NCI-H345 (cell line): ENCODE measurements at regions not wholly inside any gene's neighbourhood (a gene's known extent, or its start where the extent isn't known, plus 50 kb on each side); places are given as distances from the start of the nearest gene placed in this dataset.

Source experiments
- DNase-seq: peaks from one replicate; lab custom pipeline; 2025; lab: John Stamatoyannopoulos, UW

- no peak for DNase-seq
Observed at GRCh38 chr6:43917878-43918382, 147.9 kb downstream of the VEGFA start.

- DNase-seq: no peak
Observed at GRCh38 chr6:43916924-43917877, 147.2 kb downstream of the VEGFA start.

GRCh38 chr6:43915986-43916923, 146.2 kb downstream of the VEGFA start:
- no peak for DNase-seq

- no peak for DNase-seq
Observed at GRCh38 chr6:43915208-43915869, 145.3 kb downstream of the VEGFA start.

- no peak for DNase-seq
Observed at GRCh38 chr6:43914272-43915147, 144.5 kb downstream of the VEGFA start.

- DNase-seq: no peak
Observed at GRCh38 chr6:43913375-43914271, 143.6 kb downstream of the VEGFA start.

GRCh38 chr6:43912598-43913371, 142.8 kb downstream of the VEGFA start:
- DNase-seq: no peak

GRCh38 chr6:43912116-43912577, 142.1 kb downstream of the VEGFA start:
- no peak for DNase-seq

- DNase-seq: peak; percentile 22
Observed at GRCh38 chr6:43911354-43912115, 141.5 kb downstream of the VEGFA start.

GRCh38 chr6:43910638-43911353, 140.8 kb downstream of the VEGFA start:
- no peak for DNase-seq

GRCh38 chr6:43910149-43910637, 140.2 kb downstream of the VEGFA start:
- DNase-seq: no peak

GRCh38 chr6:43909474-43910148, 139.6 kb downstream of the VEGFA start:
- DNase-seq: no peak

- no peak for DNase-seq
Observed at GRCh38 chr6:43907789-43908472, 137.9 kb downstream of the VEGFA start.

GRCh38 chr6:43907312-43907711, 137.3 kb downstream of the VEGFA start:
- DNase-seq: no peak

- no peak for DNase-seq
Observed at GRCh38 chr6:43904311-43905123, 134.5 kb downstream of the VEGFA start.
